GM12891 (cell line): ENCODE measurements at regions not wholly inside any gene's neighbourhood (a gene's known extent, or its start where the extent isn't known, plus 50 kb on each side); places are given as distances from the start of the nearest gene placed in this dataset.

Experiments
- PAX5 ChIP-seq: IDR thresholded peaks from 2 replicates; pipeline ENCODE4 v1.6.1; 2011; ENCODE audit warnings: low read length, moderate library complexity, mild to moderate bottlenecking; ENCODE audit not compliant: insufficient read depth, severe bottlenecking
- POLR2A ChIP-seq: IDR thresholded peaks from 2 replicates; pipeline ENCODE4 v1.6.1; 2011; ENCODE audit warnings: low read depth, low read length, control low read depth
- POLR2AphosphoS5 ChIP-seq: IDR thresholded peaks from 2 replicates; pipeline ENCODE4 v1.6.1; 2011; ENCODE audit warnings: low read depth, low read length, control low read depth
- POU2F2 ChIP-seq: IDR thresholded peaks from 2 replicates; pipeline ENCODE4 v1.6.1; 2011; ENCODE audit warnings: low read depth, mild to moderate bottlenecking, control low read depth, low read length, moderate library complexity
- SPI1 ChIP-seq: IDR thresholded peaks from 2 replicates; pipeline ENCODE4 v1.6.1; 2011; ENCODE audit warnings: low read depth, low read length, control low read depth
- TAF1 ChIP-seq: IDR thresholded peaks from 2 replicates; pipeline ENCODE4 v1.6.1; 2011; ENCODE audit warnings: low read depth, low read length, control low read depth

DNA sequence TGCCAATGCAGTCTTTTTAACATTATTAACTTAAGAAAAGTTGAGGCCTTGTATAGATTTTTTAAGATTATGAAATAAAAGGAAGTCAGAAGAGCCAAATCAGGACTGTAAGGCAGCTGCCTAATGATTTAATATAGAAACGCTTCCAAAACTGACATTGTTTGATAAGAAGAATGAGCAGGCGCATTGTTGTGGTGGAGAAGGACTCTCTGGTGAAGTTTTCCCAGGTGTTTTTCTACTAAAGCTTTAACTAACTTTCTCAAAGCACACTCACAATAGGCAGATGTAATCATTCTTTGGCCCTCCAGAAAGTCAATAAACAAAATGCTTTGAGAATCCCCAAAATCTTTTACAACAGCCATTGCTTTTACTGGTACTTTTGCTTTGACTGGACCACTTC is 288.6 kb upstream of the FIGN start:
- TF ChIP-seq POLR2A (no peak), TAF1 (no peak), POU2F2 (no peak), POLR2AphosphoS5 (no peak), SPI1 (no peak), PAX5 (no peak)
